Activated naive CD8-positive, alpha-beta T cell treated with anti-CD3 and anti-CD28 coated beads, Interleukin-2, amount 10 ng/mL, durations not matched to agents 7 days and 5 days (primary cell): ENCODE measurements at regions not wholly inside any gene's neighbourhood (a gene's known extent, or its start where the extent isn't known, plus 50 kb on each side); places are given as distances from the start of the nearest gene placed in this dataset.
"Not testable (repeated sequence)": the region's sequence is repeated elsewhere in the genome, so short reads cannot be mapped to it uniquely, and the experiment has no call there.

Experiments
- ATAC-seq: fragments of 150-1000 bp; cut with Tn5 transposase; one replicate; pipeline ENCODE4 v1.10.0; 2021; ENCODE audit warnings: low read depth, moderate library complexity
- POLR2A ChIA-PET: fragments of 350-600 bp; sonication (Branson Sonifier 250); formaldehyde crosslinking; loops from one replicate; lab custom pipeline; 2021; ENCODE audit warnings: antibody characterized with exemption; lab: Charles Lee
- DNase-seq: peaks from one replicate; pipeline ENCODE4 v3.0.0; 2021
- H3K27ac Mint-ChIP-seq: one replicate; pipeline ENCODE4 v1.8.0; 2022; ENCODE audit warnings: mild to moderate bottlenecking, mixed read lengths
- H3K27me3 Mint-ChIP-seq: one replicate; pipeline ENCODE4 v1.8.0; 2022; ENCODE audit warnings: mild to moderate bottlenecking, moderate library complexity, mixed read lengths
- H3K36me3 Mint-ChIP-seq: one replicate; pipeline ENCODE4 v1.8.0; 2021; ENCODE audit warnings: mild to moderate bottlenecking, mixed read lengths
- H3K4me1 Mint-ChIP-seq: one replicate; pipeline ENCODE4 v1.8.0; 2021; ENCODE audit warnings: mixed read lengths
- H3K4me3 Mint-ChIP-seq: one replicate; pipeline ENCODE4 v1.8.0; 2022; ENCODE audit warnings: mild to moderate bottlenecking, moderate library complexity, mixed read lengths
- H3K9me3 Mint-ChIP-seq: one replicate; pipeline ENCODE4 v1.8.0; 2021; ENCODE audit warnings: mixed read lengths

- H3K36me3 Mint-ChIP-seq, result no peaks in the 10 kb centered on the region
- no peak overlapping the region for H3K27ac Mint-ChIP-seq
- DNase-seq, result no peak
- H3K4me1 Mint-ChIP-seq, result no peaks in the 10 kb centered on the region
- no peaks in the 10 kb centered on the region for H3K27me3 Mint-ChIP-seq
- ATAC-seq, result no peak
- POLR2A ChIA-PET, result no interaction called here
- peaks cover 3% of the 10 kb centered on the region for H3K9me3 Mint-ChIP-seq
- no peak overlapping the region for H3K4me3 Mint-ChIP-seq
Measured at GRCh38 chrX:122579526-122579925, 604.6 kb upstream of the GRIA3 start.

GRCh38 chrX:122582280-122582974 lies 601.7 kb upstream of the GRIA3 start:
- Mint-ChIP-seq H3K4me1 (no peaks in the 10 kb centered on the region), H3K36me3 (no peaks in the 10 kb centered on the region), H3K9me3 (peaks cover 3% of the 10 kb centered on the region), H3K4me3 (no peak overlapping the region), H3K27ac (no peak overlapping the region), H3K27me3 (no peaks in the 10 kb centered on the region)
- DNase-seq (no peak), ATAC-seq (no peak)
- POLR2A ChIA-PET, result no interaction called here

- no peak for DNase-seq
- H3K9me3 Mint-ChIP-seq, result peaks cover 3% of the 10 kb centered on the region
- H3K4me1 Mint-ChIP-seq, result no peaks in the 10 kb centered on the region
- no peak for ATAC-seq
- H3K36me3 Mint-ChIP-seq, result no peaks in the 10 kb centered on the region
- POLR2A ChIA-PET, result no interaction called here
- no peak overlapping the region for H3K27ac Mint-ChIP-seq
- no peak overlapping the region for H3K4me3 Mint-ChIP-seq
- no peaks in the 10 kb centered on the region for H3K27me3 Mint-ChIP-seq
Measured at GRCh38 chrX:122582975-122583305, 601.1 kb upstream of the GRIA3 start.

DNA sequence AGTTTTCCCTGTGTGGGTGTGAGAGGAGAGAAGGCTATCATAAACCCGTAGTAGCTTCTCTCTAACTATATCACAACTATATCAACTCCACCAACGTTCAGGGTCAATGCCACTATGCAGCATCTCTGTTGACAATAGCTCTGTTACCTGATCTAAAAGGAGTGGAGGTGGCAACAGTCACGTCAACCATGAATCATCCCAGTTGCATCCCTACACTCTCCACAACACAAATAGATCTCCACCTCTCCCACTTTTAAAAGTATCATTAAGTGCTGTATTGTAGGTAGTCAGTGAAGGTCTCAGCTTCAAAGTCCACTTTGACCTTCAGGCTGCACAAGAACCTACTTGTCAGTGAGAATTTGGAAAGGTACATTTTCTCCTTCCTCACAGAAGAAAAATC lies 600.5 kb upstream of the GRIA3 start:
- Mint-ChIP-seq H3K9me3 (peaks cover 3% of the 10 kb centered on the region), H3K27ac (no peak overlapping the region), H3K27me3 (no peaks in the 10 kb centered on the region), H3K4me3 (no peak overlapping the region), H3K36me3 (no peaks in the 10 kb centered on the region), H3K4me1 (no peaks in the 10 kb centered on the region)
- DNase-seq (no peak), ATAC-seq (no peak)
- POLR2A ChIA-PET, result no interaction called here

- H3K36me3 Mint-ChIP-seq, result no peaks in the 10 kb centered on the region
- DNase-seq (no peak), ATAC-seq (no peak)
- H3K4me3 Mint-ChIP-seq, result no peak overlapping the region
- POLR2A ChIA-PET, result no interaction called here
- no peaks in the 10 kb centered on the region for H3K27me3 Mint-ChIP-seq
- H3K9me3 Mint-ChIP-seq, result peaks cover 3% of the 10 kb centered on the region
- no peaks in the 10 kb centered on the region for H3K4me1 Mint-ChIP-seq
- H3K27ac Mint-ChIP-seq, result no peak overlapping the region
Measured at GRCh38 chrX:122584981-122585380, 599.1 kb upstream of the GRIA3 start.

DNA sequence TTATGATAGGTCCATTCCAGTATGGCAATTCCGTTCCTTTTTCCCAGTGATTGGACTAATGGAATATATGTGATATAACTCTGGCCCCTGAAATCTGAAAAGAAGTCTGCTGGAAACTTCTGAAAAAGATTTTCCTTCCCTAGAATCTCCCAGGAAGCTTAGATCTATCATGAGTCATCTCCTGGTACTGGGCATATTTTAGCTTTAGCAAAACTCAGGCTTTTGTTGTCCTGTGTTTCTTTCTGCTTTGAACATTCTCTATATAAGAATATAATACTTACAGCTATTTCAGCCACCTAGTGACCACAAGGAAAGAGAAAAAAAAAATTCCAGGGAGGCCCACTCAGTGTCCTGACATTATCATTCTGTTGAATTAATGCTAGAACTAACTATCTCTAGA lies 597.2 kb upstream of the GRIA3 start:
- POLR2A ChIA-PET, result no interaction called here
- ATAC-seq, result no peak
- Mint-ChIP-seq H3K9me3 (peaks cover 2% of the 10 kb centered on the region), H3K36me3 (no peaks in the 10 kb centered on the region), H3K27ac (no peak overlapping the region), H3K4me1 (no peaks in the 10 kb centered on the region), H3K4me3 (no peak overlapping the region), H3K27me3 (no peaks in the 10 kb centered on the region)
- no peak for DNase-seq

DNA sequence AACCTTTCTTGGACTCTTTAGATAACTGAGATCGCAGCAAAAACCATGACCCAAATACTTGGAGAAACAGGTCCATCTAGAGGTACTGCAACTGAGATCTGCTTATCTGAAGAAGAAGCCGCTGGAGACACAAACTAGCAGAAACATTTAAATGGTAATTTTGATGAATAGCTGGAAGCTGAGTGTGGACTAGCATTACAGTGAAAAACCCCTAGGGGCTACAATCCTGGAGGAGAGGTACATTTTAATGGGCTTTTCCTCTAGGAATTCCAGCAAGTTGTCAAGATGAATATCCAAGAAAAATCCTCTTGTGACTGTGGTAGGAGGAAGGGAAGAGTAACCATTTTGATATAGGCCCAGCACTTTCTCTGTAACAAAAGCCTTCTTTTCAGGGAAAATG lies 592.5 kb upstream of the GRIA3 start:
- Mint-ChIP-seq H3K27ac (no peak overlapping the region), H3K9me3 (no peaks in the 10 kb centered on the region), H3K36me3 (no peaks in the 10 kb centered on the region), H3K4me1 (no peaks in the 10 kb centered on the region), H3K4me3 (no peak overlapping the region), H3K27me3 (no peaks in the 10 kb centered on the region)
- POLR2A ChIA-PET, result no interaction called here
- DNase-seq, result no peak
- no peak for ATAC-seq

GRCh38 chrX:122596998-122597397 lies 587.1 kb upstream of the GRIA3 start:
- Mint-ChIP-seq H3K36me3 (no peaks in the 10 kb centered on the region), H3K4me1 (no peaks in the 10 kb centered on the region), H3K27ac (no peak overlapping the region), H3K27me3 (no peaks in the 10 kb centered on the region), H3K4me3 (no peak overlapping the region), H3K9me3 (no peaks in the 10 kb centered on the region)
- no peak for ATAC-seq
- no peak for DNase-seq
- POLR2A ChIA-PET, result no interaction called here

DNA sequence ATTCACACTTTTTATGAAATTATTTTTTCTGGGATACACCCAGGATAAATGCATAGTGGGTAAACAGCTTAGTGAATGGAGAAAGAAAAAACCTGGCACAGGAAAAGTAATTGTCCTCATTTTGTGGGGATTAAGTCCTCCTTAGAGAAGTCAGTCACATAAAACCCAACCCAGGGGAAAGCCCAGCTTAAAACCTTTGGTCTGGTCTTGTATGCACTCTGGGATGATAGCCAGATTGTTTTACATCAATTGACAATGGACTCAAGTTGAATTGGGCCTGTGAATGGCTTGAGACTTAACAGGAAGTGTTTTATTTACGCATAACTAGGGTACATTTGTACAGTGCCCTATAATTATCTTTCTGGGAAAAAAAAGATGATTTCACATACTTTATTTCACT lies 561.3 kb upstream of the GRIA3 start:
- H3K9me3 Mint-ChIP-seq, result peaks cover 2% of the 10 kb centered on the region
- DNase-seq (no peak), ATAC-seq (no peak)
- H3K4me1 Mint-ChIP-seq, result no peaks in the 10 kb centered on the region
- no peaks in the 10 kb centered on the region for H3K27me3 Mint-ChIP-seq
- no peak overlapping the region for H3K27ac Mint-ChIP-seq
- POLR2A ChIA-PET, result no interaction called here
- no peaks in the 10 kb centered on the region for H3K36me3 Mint-ChIP-seq
- no peak overlapping the region for H3K4me3 Mint-ChIP-seq

DNA sequence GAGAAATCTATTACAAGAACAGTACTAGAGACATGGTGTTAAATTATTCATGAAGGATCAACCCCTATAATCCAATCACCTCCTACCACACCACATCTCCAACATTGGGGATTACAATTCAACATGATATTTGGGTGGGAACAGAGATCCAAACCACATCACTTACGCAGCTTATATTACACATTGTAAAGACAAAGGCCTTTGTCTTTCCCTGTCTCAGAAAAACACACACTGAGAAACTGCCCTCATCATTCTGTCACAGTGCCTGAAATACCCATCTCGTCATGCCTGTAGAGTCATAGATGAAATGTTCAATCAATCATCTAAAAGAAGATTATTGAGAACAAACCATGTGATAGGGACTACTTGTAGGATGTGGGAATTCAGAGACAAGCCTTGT lies 558.8 kb upstream of the GRIA3 start:
- ATAC-seq (no peak), DNase-seq (no peak)
- H3K27ac Mint-ChIP-seq, result no peak overlapping the region
- no peak overlapping the region for H3K4me3 Mint-ChIP-seq
- H3K27me3 Mint-ChIP-seq, result no peaks in the 10 kb centered on the region
- no peaks in the 10 kb centered on the region for H3K36me3 Mint-ChIP-seq
- no peaks in the 10 kb centered on the region for H3K4me1 Mint-ChIP-seq
- POLR2A ChIA-PET, result no interaction called here
- H3K9me3 Mint-ChIP-seq, result peaks cover 2% of the 10 kb centered on the region

GRCh38 chrX:122625821-122626220 lies 558.3 kb upstream of the GRIA3 start:
- Mint-ChIP-seq H3K4me3 (no peak overlapping the region), H3K27ac (no peak overlapping the region), H3K36me3 (no peaks in the 10 kb centered on the region), H3K9me3 (no peaks in the 10 kb centered on the region), H3K27me3 (no peaks in the 10 kb centered on the region), H3K4me1 (no peaks in the 10 kb centered on the region)
- ATAC-seq, result no peak
- no peak for DNase-seq
- POLR2A ChIA-PET, result no interaction called here

GRCh38 chrX:122626871-122627270 lies 557.2 kb upstream of the GRIA3 start:
- no peak overlapping the region for H3K4me3 Mint-ChIP-seq

DNA sequence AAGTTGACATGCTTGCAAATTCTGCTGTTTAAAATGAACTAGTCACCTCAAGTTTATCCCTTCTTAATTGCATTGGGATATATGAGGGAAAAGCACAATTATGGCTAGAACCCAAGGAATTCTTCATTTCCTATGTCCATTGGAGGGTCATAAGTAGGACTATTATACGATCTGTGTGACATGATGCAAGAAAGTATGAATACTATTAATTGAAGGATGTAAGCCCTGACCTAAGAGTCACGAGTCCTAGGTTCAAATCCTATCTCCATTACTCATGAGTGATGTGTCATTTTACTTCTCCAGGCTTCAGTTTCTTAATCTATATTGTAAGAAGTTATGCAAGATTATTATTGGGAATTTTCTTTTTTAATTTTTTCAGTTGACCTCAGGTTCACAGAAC lies 542.9 kb upstream of the GRIA3 start:
- Mint-ChIP-seq H3K36me3 (no peaks in the 10 kb centered on the region), H3K27ac (no peak overlapping the region), H3K9me3 (no peaks in the 10 kb centered on the region), H3K4me3 (no peak overlapping the region), H3K4me1 (no peaks in the 10 kb centered on the region), H3K27me3 (no peaks in the 10 kb centered on the region)
- DNase-seq (no peak), ATAC-seq (no peak)
- POLR2A ChIA-PET, result no interaction called here

More at GRCh38 chrX:122626871-122627270, 557.2 kb upstream of the GRIA3 start:
- no peak for ATAC-seq
- POLR2A ChIA-PET, result no interaction called here
- no peak for DNase-seq
- no peaks in the 10 kb centered on the region for H3K27me3 Mint-ChIP-seq
- H3K9me3 Mint-ChIP-seq, result no peaks in the 10 kb centered on the region
- no peaks in the 10 kb centered on the region for H3K4me1 Mint-ChIP-seq
- H3K36me3 Mint-ChIP-seq, result no peaks in the 10 kb centered on the region
- no peak overlapping the region for H3K27ac Mint-ChIP-seq

DNA sequence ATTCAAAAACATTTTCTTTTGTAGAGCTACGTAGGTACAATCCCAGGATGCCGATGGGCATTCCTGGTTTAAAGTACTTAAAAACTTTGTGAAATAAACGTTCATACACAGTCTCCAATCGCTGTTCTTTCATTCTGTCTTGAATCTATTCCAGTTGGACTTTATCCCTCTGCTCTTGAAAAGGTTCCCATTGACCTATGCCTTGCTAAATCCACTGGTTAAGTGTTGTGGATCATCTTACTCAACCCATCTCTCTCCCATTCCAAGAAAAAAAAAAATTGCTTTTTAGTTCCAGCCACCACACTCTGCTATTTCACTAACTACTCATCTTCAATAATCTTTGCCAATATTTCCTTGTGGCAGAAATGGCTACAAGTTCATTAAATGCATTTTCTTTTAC lies 542.3 kb upstream of the GRIA3 start:
- no peak for ATAC-seq
- H3K27ac Mint-ChIP-seq, result no peak overlapping the region
- H3K9me3 Mint-ChIP-seq, result no peaks in the 10 kb centered on the region
- POLR2A ChIA-PET, result no interaction called here
- no peaks in the 10 kb centered on the region for H3K4me1 Mint-ChIP-seq
- no peaks in the 10 kb centered on the region for H3K36me3 Mint-ChIP-seq
- no peaks in the 10 kb centered on the region for H3K27me3 Mint-ChIP-seq
- H3K4me3 Mint-ChIP-seq, result no peak overlapping the region
- DNase-seq, result no peak

GRCh38 chrX:122655256-122655655 lies 528.8 kb upstream of the GRIA3 start:
- H3K9me3 Mint-ChIP-seq, H3K36me3 Mint-ChIP-seq, H3K27ac Mint-ChIP-seq, DNase-seq, H3K4me3 Mint-ChIP-seq, ATAC-seq, H3K4me1 Mint-ChIP-seq, H3K27me3 Mint-ChIP-seq, POLR2A ChIA-PET: not testable (repeated sequence)
